ENCODE measurements at regions not wholly inside any gene's neighbourhood (a gene's known extent, or its start where the extent isn't known, plus 50 kb on each side); places are given as distances from the start of the nearest gene placed in this dataset.

DNA sequence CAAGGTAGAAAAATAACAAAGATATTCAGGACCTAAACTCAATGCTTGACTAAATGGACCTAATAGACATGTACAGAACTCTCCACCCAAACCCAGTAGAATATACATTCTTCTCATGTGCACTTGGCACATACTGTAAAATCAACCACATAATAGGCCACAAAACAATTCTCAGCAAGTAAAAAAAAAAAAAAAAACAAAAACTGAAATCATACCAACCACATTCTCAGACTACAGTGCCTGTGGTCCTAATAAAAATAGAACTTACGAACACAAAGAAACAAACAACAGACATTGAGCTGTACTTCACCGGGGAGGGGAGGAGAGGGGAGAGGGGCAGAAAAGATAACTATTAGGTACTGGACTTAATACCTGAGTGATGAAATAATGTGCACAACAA is 114.1 kb upstream of the CD180 start:
- Histone ChIP-seq H4K20me1 (ENCODE audit: insufficient read depth) (no peaks in the 10 kb centered on the region), H3K27me3 (ENCODE audit: insufficient read depth, low read length) (no peaks in the 10 kb centered on the region), H3K4me3 (replicated peaks in 1 of 2; ENCODE audit: low read depth in 1 of 2, low read length in 2 of 2) (no peak overlapping the region), H3K9me3 (ENCODE audit: control insufficient read depth in 1 of 2, insufficient read depth in 1 of 2, low read depth in 1 of 2, low read length in 2 of 2) (no peaks in the 10 kb centered on the region), H3K9me2 (ENCODE audit: insufficient read depth) (no peaks in the 10 kb centered on the region), H3K4me2 (ENCODE audit: low read length) (no peak overlapping the region), H3K27ac (ENCODE audit: low read depth, low read length) (no peak overlapping the region), H3K4me1 (ENCODE audit: control insufficient read depth in 1 of 2, insufficient read depth in 2 of 2, low read length in 2 of 2) (0 out of 4 replicates have a peak, but pooled peaks cover 0 to 4% of the 10 kb centered on the region in 2 experiments), H3K9ac (ENCODE audit: low read length) (no peak overlapping the region), H2AFZ (ENCODE audit: low read depth, low read length, poor library complexity, severe bottlenecking) (no peak overlapping the region), H3K79me2 (ENCODE audit: insufficient read depth, low read length) (no peaks in the 10 kb centered on the region), H3K36me3 (ENCODE audit: control insufficient read depth in 1 of 2, insufficient read depth in 2 of 2, low read length in 2 of 2) (no peaks in the 10 kb centered on the region)
- RAD21 ChIA-PET (ENCODE audit: low non-redundant PET in 1 of 2, low total read pairs in 2 of 2, uncharacterized antibody in 2 of 2, unreplicated experiment in 2 of 2): no interaction called here
- BruUV-seq (replicated peaks): no TSS peak
- POLR2A ChIA-PET: no interaction called here
- DNase-seq (ENCODE audit: low read depth, low spot score) (no peak), ATAC-seq (no peak)
- CTCF ChIA-PET: interaction anchor here (0.7 kb wide), 1 partner anchor 933 kb away, joined by 3 read pairs; no protein-coding TSS in a partner anchor
- intact Hi-C loops (cut with micrococcal nuclease): no loop called here
- TF ChIP-seq SRF (IDR thresholded peaks at IDR 0.05; ENCODE audit: low read depth): no peak
- no peak for TF ChIP-seq EZH2 (IDR thresholded peaks at IDR 0.05)
- no peak for TF ChIP-seq EGR1 (IDR thresholded peaks at IDR 0.05; ENCODE audit: low read depth)
- TF ChIP-seq YY1 (IDR thresholded peaks at IDR 0.05; ENCODE audit: extremely low read depth, insufficient replicate concordance, low read depth, low read length): no peak
- TF ChIP-seq, protein P1, sequence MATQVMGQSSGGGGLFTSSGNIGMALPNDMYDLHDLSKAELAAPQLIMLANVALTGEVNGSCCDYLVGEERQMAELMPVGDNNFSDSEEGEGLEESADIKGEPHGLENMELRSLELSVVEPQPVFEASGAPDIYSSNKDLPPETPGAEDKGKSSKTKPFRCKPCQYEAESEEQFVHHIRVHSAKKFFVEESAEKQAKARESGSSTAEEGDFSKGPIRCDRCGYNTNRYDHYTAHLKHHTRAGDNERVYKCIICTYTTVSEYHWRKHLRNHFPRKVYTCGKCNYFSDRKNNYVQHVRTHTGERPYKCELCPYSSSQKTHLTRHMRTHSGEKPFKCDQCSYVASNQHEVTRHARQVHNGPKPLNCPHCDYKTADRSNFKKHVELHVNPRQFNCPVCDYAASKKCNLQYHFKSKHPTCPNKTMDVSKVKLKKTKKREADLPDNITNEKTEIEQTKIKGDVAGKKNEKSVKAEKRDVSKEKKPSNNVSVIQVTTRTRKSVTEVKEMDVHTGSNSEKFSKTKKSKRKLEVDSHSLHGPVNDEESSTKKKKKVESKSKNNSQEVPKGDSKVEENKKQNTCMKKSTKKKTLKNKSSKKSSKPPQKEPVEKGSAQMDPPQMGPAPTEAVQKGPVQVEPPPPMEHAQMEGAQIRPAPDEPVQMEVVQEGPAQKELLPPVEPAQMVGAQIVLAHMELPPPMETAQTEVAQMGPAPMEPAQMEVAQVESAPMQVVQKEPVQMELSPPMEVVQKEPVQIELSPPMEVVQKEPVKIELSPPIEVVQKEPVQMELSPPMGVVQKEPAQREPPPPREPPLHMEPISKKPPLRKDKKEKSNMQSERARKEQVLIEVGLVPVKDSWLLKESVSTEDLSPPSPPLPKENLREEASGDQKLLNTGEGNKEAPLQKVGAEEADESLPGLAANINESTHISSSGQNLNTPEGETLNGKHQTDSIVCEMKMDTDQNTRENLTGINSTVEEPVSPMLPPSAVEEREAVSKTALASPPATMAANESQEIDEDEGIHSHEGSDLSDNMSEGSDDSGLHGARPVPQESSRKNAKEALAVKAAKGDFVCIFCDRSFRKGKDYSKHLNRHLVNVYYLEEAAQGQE (IDR thresholded peaks at IDR 0.05; ENCODE audit: low read depth): no peak
- TF ChIP-seq SIN3A (IDR thresholded peaks at IDR 0.05; ENCODE audit: low read depth): no peak
- TF ChIP-seq, protein P2, sequence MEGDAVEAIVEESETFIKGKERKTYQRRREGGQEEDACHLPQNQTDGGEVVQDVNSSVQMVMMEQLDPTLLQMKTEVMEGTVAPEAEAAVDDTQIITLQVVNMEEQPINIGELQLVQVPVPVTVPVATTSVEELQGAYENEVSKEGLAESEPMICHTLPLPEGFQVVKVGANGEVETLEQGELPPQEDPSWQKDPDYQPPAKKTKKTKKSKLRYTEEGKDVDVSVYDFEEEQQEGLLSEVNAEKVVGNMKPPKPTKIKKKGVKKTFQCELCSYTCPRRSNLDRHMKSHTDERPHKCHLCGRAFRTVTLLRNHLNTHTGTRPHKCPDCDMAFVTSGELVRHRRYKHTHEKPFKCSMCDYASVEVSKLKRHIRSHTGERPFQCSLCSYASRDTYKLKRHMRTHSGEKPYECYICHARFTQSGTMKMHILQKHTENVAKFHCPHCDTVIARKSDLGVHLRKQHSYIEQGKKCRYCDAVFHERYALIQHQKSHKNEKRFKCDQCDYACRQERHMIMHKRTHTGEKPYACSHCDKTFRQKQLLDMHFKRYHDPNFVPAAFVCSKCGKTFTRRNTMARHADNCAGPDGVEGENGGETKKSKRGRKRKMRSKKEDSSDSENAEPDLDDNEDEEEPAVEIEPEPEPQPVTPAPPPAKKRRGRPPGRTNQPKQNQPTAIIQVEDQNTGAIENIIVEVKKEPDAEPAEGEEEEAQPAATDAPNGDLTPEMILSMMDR (IDR thresholded peaks at IDR 0.05 in 2 of 3, conservative IDR thresholded peaks at IDR 0.05 in 1 of 3; ENCODE audit: borderline replicate concordance in 1 of 3, insufficient read depth in 1 of 3, low read depth in 2 of 3, low read length in 2 of 3): no peak
- TF ChIP-seq POLR2A (IDR thresholded peaks at IDR 0.05; ENCODE audit: borderline replicate concordance, extremely low read depth, insufficient read depth, insufficient read length): no peak
- no peak for TF ChIP-seq POLR2AphosphoS5 (IDR thresholded peaks at IDR 0.05; ENCODE audit: low read depth, low read length)
